ENCODE measurements at regions not wholly inside any gene's neighbourhood (a gene's known extent, or its start where the extent isn't known, plus 50 kb on each side); places are given as distances from the start of the nearest gene placed in this dataset.

DNA sequence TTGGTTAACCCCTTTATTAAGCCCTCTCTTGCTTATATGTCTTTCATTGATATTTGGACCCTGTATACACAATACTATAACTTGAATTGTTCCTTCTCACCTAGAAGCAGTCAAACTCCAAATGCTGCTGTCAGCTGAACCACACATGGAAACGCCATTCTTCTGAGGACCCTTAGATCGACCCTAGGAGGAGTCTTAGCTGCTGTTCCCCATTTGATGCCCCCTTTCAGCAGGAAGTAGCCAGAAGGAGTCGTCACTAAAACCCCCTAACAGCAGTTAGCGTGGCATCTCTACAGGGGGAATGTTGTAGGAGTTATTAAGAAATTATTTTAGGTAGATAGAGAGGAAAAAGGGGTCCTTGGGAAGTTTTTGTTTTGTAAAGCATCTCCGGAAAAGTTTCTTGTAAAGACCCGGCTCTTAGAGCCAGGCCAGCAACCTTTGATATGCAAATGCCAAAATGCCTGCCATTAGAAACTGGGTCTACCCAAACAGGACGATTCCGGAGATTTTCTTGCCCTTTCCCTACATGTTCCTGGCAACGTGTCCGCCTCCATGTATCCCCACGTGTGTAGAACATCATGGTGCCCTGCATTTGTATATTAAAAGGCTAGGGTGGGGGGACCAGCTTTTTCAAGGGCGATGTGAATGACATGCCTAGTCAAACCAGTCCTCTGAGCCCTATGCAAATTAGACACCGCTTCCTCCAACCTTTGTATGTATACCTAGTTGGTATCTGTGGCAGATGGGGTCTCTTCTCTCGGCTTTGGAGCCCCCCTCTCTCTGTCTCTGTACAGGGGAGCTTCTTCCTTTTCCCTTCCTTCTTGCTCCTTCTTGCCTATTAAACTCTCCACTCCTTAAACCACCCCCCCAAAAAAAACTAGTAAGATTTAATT is 638.4 kb upstream of the POU3F3 start:
- H2AFZ ChIP-seq (ENCODE audit: low read length) = no peak overlapping the region
- ATAC-seq = no peak
- H3K27me3 ChIP-seq (ENCODE audit: control insufficient read depth in 1 of 2, insufficient read depth in 2 of 2, low read length in 2 of 2) = no peaks in the 10 kb centered on the region
- ChIA-PET POLR2A (no interaction called here), CTCF (ENCODE audit: low intra/inter-chr PET ratio, low total read pairs) (no interaction called here)
- H3K4me3 ChIP-seq (replicated peaks in 1 of 3; ENCODE audit: insufficient read depth in 1 of 3, low read depth in 2 of 3, low read length in 3 of 3) = no peak overlapping the region
- no peak overlapping the region for H3K4me2 ChIP-seq (ENCODE audit: low read depth, low read length)
- TF ChIP-seq KMT2B (CRISPR knock-in tag; IDR thresholded peaks at IDR 0.05) = no peak
- peaks cover 6% of the 10 kb centered on the region for H3K9me3 ChIP-seq (ENCODE audit: low read length)
- H4K20me1 ChIP-seq (ENCODE audit: insufficient read depth, low read length) = no peaks in the 10 kb centered on the region
- no peak overlapping the region for H3K27ac ChIP-seq (ENCODE audit: extremely low read length, insufficient read depth, low read length)
- no peaks in the 10 kb centered on the region for H3K79me2 ChIP-seq (ENCODE audit: insufficient read depth, low read length)
- no peaks in the 10 kb centered on the region for H3K4me1 ChIP-seq (ENCODE audit: insufficient read depth, low read length)
- in situ Hi-C loops (cut with HindIII; ENCODE audit: extremely low pct_ligation_motif_present, low pct_unique_long_range_greater_than_20kb) = no loop called here
- no peaks in the 10 kb centered on the region for H3K36me3 ChIP-seq (replicated peaks in 1 of 2; ENCODE audit: control insufficient read depth in 1 of 2, insufficient read depth in 2 of 2, low read length in 2 of 2)
- WGBS (ENCODE audit: low lambda C conversion rate) = 5% methylated on average over 14 of the region's 14 CpGs
- intact Hi-C loops (cut with micrococcal nuclease; ENCODE audit: unreplicated experiment) = no loop called here
- no peak for FAIRE-seq
- H3K9ac ChIP-seq (ENCODE audit: insufficient read depth, low read depth, low read length) = no peak overlapping the region
- DNase-seq (ENCODE audit: low spot score) = no peak
- no TSS peak for BruUV-seq (replicated peaks)

DNA sequence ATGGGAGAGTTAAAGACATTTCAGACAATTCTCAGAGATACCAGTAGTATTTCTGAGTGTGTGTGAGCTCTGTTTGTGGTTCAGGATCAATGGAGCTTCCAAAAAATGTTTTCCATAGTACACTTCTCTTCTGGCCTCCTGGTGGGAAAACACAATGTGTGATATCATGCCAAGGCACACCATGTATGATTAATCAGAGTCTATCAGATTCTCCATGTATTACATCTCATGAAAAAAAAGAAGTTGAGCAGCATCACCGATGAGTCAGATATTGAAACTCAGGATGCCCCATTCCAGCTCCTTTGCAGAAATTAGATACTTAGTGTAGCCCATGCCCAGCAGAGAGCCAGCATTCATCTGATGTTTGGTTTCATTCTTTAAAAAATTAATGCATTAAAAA is 620.3 kb upstream of the POU3F3 start:
- intact Hi-C loops (cut with micrococcal nuclease; ENCODE audit: unreplicated experiment) = no loop called here
- POLR2A ChIA-PET = no interaction called here
- no TSS peak for BruUV-seq (replicated peaks)

More for the DNA sequence above, 620.3 kb upstream of the POU3F3 start:
- no peak for FAIRE-seq
- no peaks in the 10 kb centered on the region for H3K79me2 ChIP-seq (ENCODE audit: insufficient read depth, low read length)
- DNase-seq (ENCODE audit: low spot score) = no peak
- ATAC-seq = no peak
- H4K20me1 ChIP-seq (ENCODE audit: insufficient read depth, low read length) = no peaks in the 10 kb centered on the region
- in situ Hi-C loops (cut with HindIII; ENCODE audit: extremely low pct_ligation_motif_present, low pct_unique_long_range_greater_than_20kb) = no loop called here
- no peaks in the 10 kb centered on the region for H3K36me3 ChIP-seq (replicated peaks in 1 of 2; ENCODE audit: control insufficient read depth in 1 of 2, insufficient read depth in 2 of 2, low read length in 2 of 2)
- no peak overlapping the region for H3K4me3 ChIP-seq (replicated peaks in 1 of 3; ENCODE audit: insufficient read depth in 1 of 3, low read depth in 2 of 3, low read length in 3 of 3)
- no peaks in the 10 kb centered on the region for H3K4me1 ChIP-seq (ENCODE audit: insufficient read depth, low read length)
- no peak overlapping the region for H3K4me2 ChIP-seq (ENCODE audit: low read depth, low read length)
- no peak overlapping the region for H3K9ac ChIP-seq (ENCODE audit: insufficient read depth, low read depth, low read length)
- no peaks in the 10 kb centered on the region for H3K27me3 ChIP-seq (ENCODE audit: control insufficient read depth in 1 of 2, insufficient read depth in 2 of 2, low read length in 2 of 2)
- WGBS (ENCODE audit: low lambda C conversion rate) = 56% methylated on average over 1 of the region's 1 CpG
- TF ChIP-seq ZNF205 (CRISPR knock-in tag; IDR thresholded peaks at IDR 0.05) (no peak), ZFP36L2 (CRISPR knock-in tag; IDR thresholded peaks at IDR 0.05) (no peak)
- no peak overlapping the region for H2AFZ ChIP-seq (ENCODE audit: low read length)
- CTCF ChIA-PET (ENCODE audit: low intra/inter-chr PET ratio, low total read pairs) = no interaction called here
- no peak overlapping the region for H3K27ac ChIP-seq (ENCODE audit: extremely low read length, insufficient read depth, low read length)
- peaks cover 13% of the 10 kb centered on the region; the same call in 1 of the 2 replicates for H3K9me3 ChIP-seq (ENCODE audit: low read length)

Measured in HepG2 (cell line).